ENCODE measurements at regions not wholly inside any gene's neighbourhood (a gene's known extent, or its start where the extent isn't known, plus 50 kb on each side); places are given as distances from the start of the nearest gene placed in this dataset.

- no peak overlapping the region for H3K27ac Mint-ChIP-seq
- no peak for TF ChIP-seq CTCF (IDR thresholded peaks at IDR 0.05)
- peaks cover 3% of the 10 kb centered on the region for H3K27me3 Mint-ChIP-seq (ENCODE audit: low read depth, poor library complexity)
- no peak for DNase-seq
- H3K4me3 Mint-ChIP-seq, result no peak overlapping the region
- H3K4me1 Mint-ChIP-seq, result no peaks in the 10 kb centered on the region
- H3K36me3 Mint-ChIP-seq (ENCODE audit: low read depth), result peaks cover 11% of the 10 kb centered on the region
- peaks cover 36% of the 10 kb centered on the region for H3K9me3 Mint-ChIP-seq
These were observed 601.5 kb downstream of the KCNH5 start for GRCh38 chr14:62443796-62444195.

GRCh38 chr14:62445570-62445969, 599.7 kb downstream of the KCNH5 start:
- Mint-ChIP-seq H3K9me3 (peaks cover 22% of the 10 kb centered on the region), H3K4me3 (no peak overlapping the region), H3K27ac (no peak overlapping the region), H3K27me3 (ENCODE audit: low read depth, poor library complexity) (peaks cover 3% of the 10 kb centered on the region), H3K4me1 (no peaks in the 10 kb centered on the region), H3K36me3 (ENCODE audit: low read depth) (no peaks in the 10 kb centered on the region)
- no peak for DNase-seq
- no peak for TF ChIP-seq CTCF (IDR thresholded peaks at IDR 0.05)

DNA sequence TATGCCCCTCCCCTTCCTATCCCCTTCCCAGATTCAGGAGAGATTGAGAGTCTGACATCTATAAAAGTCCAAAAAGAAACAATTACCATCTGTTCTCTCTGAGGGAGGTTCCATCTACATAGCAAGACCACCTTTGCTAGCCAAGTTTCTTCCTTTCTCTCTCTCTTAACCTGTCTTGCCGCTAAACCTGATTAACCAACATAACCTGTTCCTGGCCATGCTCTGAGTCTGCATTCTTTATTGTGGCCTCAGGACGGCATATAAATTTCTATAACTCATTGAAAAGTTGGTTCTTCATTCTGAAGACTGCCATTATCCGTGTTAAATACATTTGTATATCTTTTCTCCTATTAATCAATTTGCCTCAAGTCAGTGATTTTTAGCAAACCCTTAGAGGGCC, 594.0 kb downstream of the KCNH5 start:
- no peak overlapping the region for H3K27ac Mint-ChIP-seq
- H3K9me3 Mint-ChIP-seq, result peaks cover 18% of the 10 kb centered on the region
- no peaks in the 10 kb centered on the region for H3K36me3 Mint-ChIP-seq (ENCODE audit: low read depth)
- no peaks in the 10 kb centered on the region for H3K27me3 Mint-ChIP-seq (ENCODE audit: low read depth, poor library complexity)
- H3K4me3 Mint-ChIP-seq, result no peak overlapping the region
- H3K4me1 Mint-ChIP-seq, result no peaks in the 10 kb centered on the region
- TF ChIP-seq CTCF (IDR thresholded peaks at IDR 0.05), result no peak
- DNase-seq, result no peak

GRCh38 chr14:62453226-62453625, 592.0 kb downstream of the KCNH5 start:
- Mint-ChIP-seq H3K36me3 (ENCODE audit: low read depth) (no peaks in the 10 kb centered on the region), H3K9me3 (peaks cover 4% of the 10 kb centered on the region), H3K4me1 (no peaks in the 10 kb centered on the region), H3K27ac (no peak overlapping the region), H3K27me3 (ENCODE audit: low read depth, poor library complexity) (no peaks in the 10 kb centered on the region), H3K4me3 (no peak overlapping the region)
- TF ChIP-seq CTCF (IDR thresholded peaks at IDR 0.05), result no peak
- no peak for DNase-seq

- H3K27ac Mint-ChIP-seq, result no peak overlapping the region
- no peaks in the 10 kb centered on the region for H3K9me3 Mint-ChIP-seq
- DNase-seq, result no peak
These were observed 589.8 kb downstream of the KCNH5 start for GRCh38 chr14:62455446-62455845.

More at GRCh38 chr14:62455446-62455845, 589.8 kb downstream of the KCNH5 start:
- no peaks in the 10 kb centered on the region for H3K27me3 Mint-ChIP-seq (ENCODE audit: low read depth, poor library complexity)
- H3K4me1 Mint-ChIP-seq, result no peaks in the 10 kb centered on the region
- H3K36me3 Mint-ChIP-seq (ENCODE audit: low read depth), result no peaks in the 10 kb centered on the region
- no peak for TF ChIP-seq CTCF (IDR thresholded peaks at IDR 0.05)
- H3K4me3 Mint-ChIP-seq, result no peak overlapping the region
